ENCODE measurements at regions not wholly inside any gene's neighbourhood (a gene's known extent, or its start where the extent isn't known, plus 50 kb on each side); places are given as distances from the start of the nearest gene placed in this dataset.

GRCh38 chr16:9630119-9630518, 538.7 kb downstream of the HAPSTR1 start:
- TF ChIP-seq CTCF (IDR thresholded peaks at IDR 0.05; ENCODE audit: low read length) (no peak), EZH2 (IDR thresholded peaks at IDR 0.05; ENCODE audit: borderline replicate concordance, low read length) (no peak)

Data from OCI-LY1 (cell line).